ENCODE measurements at regions not wholly inside any gene's neighbourhood (a gene's known extent, or its start where the extent isn't known, plus 50 kb on each side); places are given as distances from the start of the nearest gene placed in this dataset.

DNA sequence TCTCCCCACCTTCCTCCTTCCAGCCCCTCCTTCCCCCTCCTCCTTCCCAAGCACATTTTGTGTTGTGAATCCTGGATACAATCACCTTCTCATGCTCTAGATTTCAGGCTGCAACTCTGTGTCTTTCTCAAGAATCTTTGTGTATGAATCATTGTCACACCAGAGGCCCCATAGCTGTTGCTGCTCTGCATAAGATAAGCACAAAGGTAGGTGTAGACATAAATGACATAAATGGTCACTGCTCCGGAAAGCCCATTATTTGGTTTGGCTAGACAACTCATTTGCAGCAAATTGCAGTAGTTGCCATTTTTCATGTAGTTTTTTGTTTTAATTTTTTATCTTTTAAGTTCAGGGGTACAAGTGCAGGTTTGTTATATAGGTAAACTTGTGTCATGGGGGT, 216.3 kb upstream of the NRP1 start:
- Histone ChIP-seq H3K4me1 (no peaks in the 10 kb centered on the region), H3K27me3 (no peaks in the 10 kb centered on the region), H3K36me3 (no peaks in the 10 kb centered on the region), H3K9me3 (no peaks in the 10 kb centered on the region), H3K27ac (no peak overlapping the region), H3K4me3 (no peak overlapping the region)
- 87 to 100% methylated on average over 1 of the region's 1 CpG for WGBS, 2 donors (ENCODE audit: low coverage in 1 of 2)
- ATAC-seq: no peak
- no peak for TF ChIP-seq EP300 (IDR thresholded peaks at IDR 0.05)
- no peak for TF ChIP-seq CTCF (IDR thresholded peaks at IDR 0.05)
- no peak for TF ChIP-seq POLR2A (IDR thresholded peaks at IDR 0.05)
- TF ChIP-seq POLR2AphosphoS5 (IDR thresholded peaks at IDR 0.05): no peak

DNA sequence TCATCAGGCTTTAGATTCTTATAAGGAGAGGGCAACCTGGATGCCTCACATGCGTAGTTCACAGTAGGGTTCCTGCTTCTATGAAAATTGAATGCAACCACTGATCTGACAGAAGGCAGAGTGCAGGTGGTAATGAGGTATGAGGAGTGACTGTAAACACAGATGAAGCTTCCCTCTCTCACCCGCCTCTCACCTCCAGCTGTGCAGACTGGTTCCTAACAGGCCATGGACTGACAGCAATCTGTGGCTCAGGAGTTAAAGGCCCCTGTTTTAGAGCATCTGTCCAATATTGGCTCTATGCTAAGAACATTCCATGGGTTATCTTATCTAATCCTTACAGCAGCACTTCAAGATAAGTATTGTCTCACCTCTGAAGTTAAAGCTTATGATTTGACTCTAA, 213.5 kb upstream of the NRP1 start:
- ATAC-seq: no peak
- Histone ChIP-seq H3K4me1 (no peaks in the 10 kb centered on the region), H3K9me3 (peaks cover 0 to 11% (median 0%) of the 10 kb centered on the region in 3 donors), H3K36me3 (no peaks in the 10 kb centered on the region), H3K27me3 (no peaks in the 10 kb centered on the region), H3K27ac (no peak overlapping the region), H3K4me3 (no peak overlapping the region)
- whole genome bisulfite sequencing, 2 donors (ENCODE audit: low coverage in 1 of 2): 100% methylated on average over 1 of the region's 2 CpGs; no CpG with 5 or more reads in 1 of the 2 donors
- TF ChIP-seq POLR2AphosphoS5 (IDR thresholded peaks at IDR 0.05) (no peak), POLR2A (IDR thresholded peaks at IDR 0.05) (no peak), EP300 (IDR thresholded peaks at IDR 0.05) (no peak)

DNA sequence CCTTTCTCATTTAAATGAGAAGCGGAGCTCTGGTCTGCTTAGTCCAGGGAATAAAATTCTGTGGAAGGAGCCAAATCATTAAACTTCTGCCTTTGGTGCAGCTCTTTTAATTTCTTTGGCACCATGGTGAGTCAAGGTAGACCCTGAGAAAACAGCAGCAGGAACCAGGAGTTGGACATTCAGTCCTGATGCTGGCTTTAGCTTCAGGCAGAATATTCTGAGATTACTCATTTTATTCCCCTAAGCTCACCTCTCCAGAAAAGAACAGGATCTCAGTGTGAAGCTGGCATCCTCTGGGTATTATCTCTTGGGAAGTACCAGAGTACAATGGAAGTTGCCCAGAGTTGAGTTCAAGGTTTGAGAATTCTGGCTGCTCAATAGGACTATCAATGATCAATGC, 211.6 kb upstream of the NRP1 start:
- no peaks in the 10 kb centered on the region for H3K36me3 ChIP-seq
- no peaks in the 10 kb centered on the region for H3K4me1 ChIP-seq
- ATAC-seq: no peak
- TF ChIP-seq CTCF (IDR thresholded peaks at IDR 0.05) (no peak), POLR2AphosphoS5 (IDR thresholded peaks at IDR 0.05) (no peak), POLR2A (IDR thresholded peaks at IDR 0.05) (no peak), EP300 (IDR thresholded peaks at IDR 0.05) (no peak)
- no peak overlapping the region for H3K4me3 ChIP-seq
- no peak overlapping the region for H3K27ac ChIP-seq
- WGBS, 2 donors (ENCODE audit: low coverage in 1 of 2): 82 to 92% methylated on average over 1 of the region's 1 CpG
- peaks cover 0 to 11% (median 0%) of the 10 kb centered on the region in 3 donors for H3K9me3 ChIP-seq
- no peaks in the 10 kb centered on the region for H3K27me3 ChIP-seq

DNA sequence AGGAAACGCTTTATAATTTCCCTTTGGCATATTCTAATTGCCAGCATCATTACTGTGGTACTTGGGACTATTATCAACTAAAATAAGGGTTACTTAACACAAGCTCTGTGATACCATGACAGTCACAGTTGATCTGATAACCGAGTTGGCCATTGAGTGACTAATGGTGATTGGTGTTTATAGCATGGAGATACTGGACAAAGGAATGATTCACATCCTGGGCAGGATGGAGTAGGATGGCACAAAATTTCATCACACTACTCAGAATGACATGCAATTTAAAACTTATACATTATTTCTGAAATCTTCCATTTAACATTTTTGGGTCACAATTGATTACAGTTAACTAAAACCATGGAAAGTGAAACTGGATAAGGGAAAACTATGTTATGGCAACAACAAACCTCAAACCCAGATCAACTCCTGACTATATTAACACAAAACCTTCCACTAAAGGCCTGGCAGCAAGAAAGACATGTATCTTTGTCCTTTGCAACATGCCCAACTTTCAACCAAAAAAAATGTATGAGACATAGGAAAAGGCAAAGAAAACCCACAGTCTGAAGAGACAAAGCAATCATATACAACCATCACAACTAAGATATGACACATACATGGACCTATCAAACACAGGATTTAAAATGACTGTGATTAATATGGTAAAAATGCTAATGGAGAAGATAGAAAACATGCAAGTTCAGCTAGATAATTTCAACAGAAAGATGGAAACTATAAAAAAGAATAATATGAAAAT, 208.5 kb upstream of the NRP1 start:
- H3K9me3 ChIP-seq: peaks cover 0 to 11% (median 0%) of the 10 kb centered on the region in 3 donors
- TF ChIP-seq CTCF (IDR thresholded peaks at IDR 0.05) (no peak), POLR2AphosphoS5 (IDR thresholded peaks at IDR 0.05) (no peak)
- no peaks in the 10 kb centered on the region for H3K27me3 ChIP-seq
- ATAC-seq: no peak
- no peak overlapping the region for H3K4me3 ChIP-seq
- H3K36me3 ChIP-seq: no peaks in the 10 kb centered on the region
- 88 to 96% methylated on average over 1 to 2 of the region's 2 CpGs for WGBS, 2 donors (ENCODE audit: low coverage in 1 of 2)
- no peak overlapping the region for H3K27ac ChIP-seq
- no peaks in the 10 kb centered on the region for H3K4me1 ChIP-seq

- H3K4me3 ChIP-seq: no peak overlapping the region
- WGBS, 2 donors (ENCODE audit: low coverage in 1 of 2): 47 to 69% methylated on average over 2 to 3 of the region's 4 CpGs
- H3K4me1 ChIP-seq: no peaks in the 10 kb centered on the region
- TF ChIP-seq EP300 (IDR thresholded peaks at IDR 0.05) (no peak), CTCF (IDR thresholded peaks at IDR 0.05) (no peak), POLR2AphosphoS5 (IDR thresholded peaks at IDR 0.05) (no peak), POLR2A (IDR thresholded peaks at IDR 0.05) (no peak)
- H3K9me3 ChIP-seq: peaks cover 0 to 9% (median 0%) of the 10 kb centered on the region in 3 donors
- no peaks in the 10 kb centered on the region for H3K36me3 ChIP-seq
- ATAC-seq: no peak
- H3K27me3 ChIP-seq: no peaks in the 10 kb centered on the region
- H3K27ac ChIP-seq: no peak overlapping the region
Observed at GRCh38 chr10:33539116-33539515, 204.6 kb upstream of the NRP1 start.
